GM12865 (cell line): ENCODE measurements at regions not wholly inside any gene's neighbourhood (a gene's known extent, or its start where the extent isn't known, plus 50 kb on each side); places are given as distances from the start of the nearest gene placed in this dataset.
"Not testable (repeated sequence)": the region's sequence is repeated elsewhere in the genome, so short reads cannot be mapped to it uniquely, and the experiment has no call there.

Experiments
- DNase-seq: peaks from one replicate; pipeline ENCODE4 v3.0.0; 2010; ENCODE audit warnings: low read depth
- H3K4me3 ChIP-seq: 2 replicates; pipeline ENCODE4 v1.5.1; 2011; ENCODE audit warnings: mild to moderate bottlenecking, low read depth, low read length, control low read depth
- CTCF ChIP-seq: IDR thresholded peaks from 2 replicates; pipeline ENCODE4 v1.5.1; 2011; ENCODE audit warnings: low read length, control low read depth, low read depth, inconsistent platforms; ENCODE audit not compliant: insufficient read depth; ENCODE audit errors: missing control alignments

GRCh38 chr13:69040898-69041297, 1066.7 kb upstream of the ATXN8OS start:
- H3K4me3 ChIP-seq: no peak overlapping the region
- no peak for TF ChIP-seq CTCF
- no peak for DNase-seq

- DNase-seq: no peak
- TF ChIP-seq CTCF: no peak
- no peak overlapping the region for H3K4me3 ChIP-seq
Observed at GRCh38 chr13:69035771-69036170, 1071.9 kb upstream of the ATXN8OS start.

- TF ChIP-seq CTCF: no peak
- no peak overlapping the region for H3K4me3 ChIP-seq
- DNase-seq: no peak
Observed at GRCh38 chr13:69028936-69029335, 1078.7 kb upstream of the ATXN8OS start.

GRCh38 chr13:69020120-69020519, 1087.5 kb upstream of the ATXN8OS start:
- TF ChIP-seq CTCF: no peak
- no peak overlapping the region for H3K4me3 ChIP-seq
- peak; percentile 0 for DNase-seq

GRCh38 chr13:69018173-69018572, 1089.5 kb upstream of the ATXN8OS start:
- not testable (repeated sequence) for DNase-seq, H3K4me3 ChIP-seq

GRCh38 chr13:69010789-69011188, 1096.8 kb upstream of the ATXN8OS start:
- no peak for DNase-seq
- no peak overlapping the region for H3K4me3 ChIP-seq
- TF ChIP-seq CTCF: no peak

- no peak overlapping the region for H3K4me3 ChIP-seq
- TF ChIP-seq CTCF: no peak
- no peak for DNase-seq
Observed at GRCh38 chr13:69008499-69008898, 1099.1 kb upstream of the ATXN8OS start.

GRCh38 chr13:68998056-68998455, 1109.6 kb upstream of the ATXN8OS start:
- DNase-seq: no peak
- TF ChIP-seq CTCF: no peak
- H3K4me3 ChIP-seq: no peak overlapping the region
